Common myeloid progenitor, CD34-positive (primary cell): ENCODE measurements at regions not wholly inside any gene's neighbourhood (a gene's known extent, or its start where the extent isn't known, plus 50 kb on each side); places are given as distances from the start of the nearest gene placed in this dataset.
A peak's percentile ranks its signal among the peaks of the same experiment; 100 is the strongest.

ENCODE experiments used
- CTCF ChIA-PET: fragments of 350-600 bp; sonication (Branson Sonifier 250); formaldehyde crosslinking; loops from one replicate; lab custom pipeline; 2021; ENCODE audit warnings: antibody characterized with exemption; lab: Charles Lee
- POLR2A ChIA-PET: fragments of 350-600 bp; sonication (Branson Sonifier 250); formaldehyde crosslinking; loops from one replicate; lab custom pipeline; 2021; ENCODE audit warnings: antibody characterized with exemption; lab: Charles Lee
- DNase-seq, 3 donors: peaks; one replicate each; pipeline versions ENCODE4 v3.0.0 to v3.0.0-alpha.2; 2013
- H3K27ac ChIP-seq, 2 experiments: 1 replicate in 1 of 2; 2 replicates in 1 of 2; pipeline ENCODE4 v1.7.0; 2013; ENCODE audit warnings: inconsistent platforms in 2 of 2, low read length in 2 of 2, mild to moderate bottlenecking in 2 of 2, low read depth in 1 of 2, moderate library complexity in 1 of 2; ENCODE audit not compliant: severe bottlenecking in 2 of 2, insufficient read depth in 1 of 2, poor library complexity in 1 of 2
- H3K27me3 ChIP-seq, 5 experiments: replicated peaks in 2 of 5; 1 replicate in 3 of 5; 2 replicates in 2 of 5; pipeline versions ENCODE4 v1.6.1 to v1.7.0; 2013; ENCODE audit warnings: low read length in 4 of 5, mild to moderate bottlenecking in 2 of 5, moderate library complexity in 2 of 5, inconsistent platforms in 1 of 5; ENCODE audit not compliant: insufficient read depth in 5 of 5, control insufficient read depth in 4 of 5
- H3K36me3 ChIP-seq, 4 experiments: 1 replicate in 2 of 4; 2 replicates in 2 of 4; pipeline versions ENCODE4 v1.6.1 to v1.7.0; 2013; ENCODE audit warnings: low read length in 3 of 4, control low read depth in 1 of 4, mild to moderate bottlenecking in 1 of 4; ENCODE audit not compliant: control insufficient read depth in 4 of 4, insufficient read depth in 4 of 4
- H3K4me1 ChIP-seq, 4 experiments: 1 replicate in 3 of 4; 2 replicates in 1 of 4; pipeline versions ENCODE4 v1.6.1 to v1.7.1; 2013; ENCODE audit warnings: low read length in 3 of 4, mild to moderate bottlenecking in 3 of 4, control low read depth in 1 of 4, inconsistent platforms in 1 of 4, moderate library complexity in 1 of 4; ENCODE audit not compliant: control insufficient read depth in 4 of 4, insufficient read depth in 4 of 4; ENCODE audit errors: control extremely low read depth in 1 of 4
- H3K4me3 ChIP-seq, 7 experiments: 1 replicate in 4 of 7; 2 replicates in 3 of 7; pipeline versions ENCODE4 v1.5.1 to v1.7.0; 2013; ENCODE audit warnings: mild to moderate bottlenecking in 7 of 7, low read length in 6 of 7, moderate library complexity in 6 of 7, inconsistent platforms in 2 of 7, low read depth in 2 of 7, control low read depth in 1 of 7; ENCODE audit not compliant: insufficient read depth in 4 of 7, control insufficient read depth in 1 of 7; ENCODE audit errors: extremely low read depth in 1 of 7
- H3K9me3 ChIP-seq, 5 experiments: 1 replicate in 4 of 5; 2 replicates in 1 of 5; pipeline versions ENCODE4 v1.6.1 to v1.7.1; 2013; ENCODE audit warnings: low read length in 4 of 5, mild to moderate bottlenecking in 2 of 5, inconsistent platforms in 1 of 5, low read depth in 1 of 5, moderate library complexity in 1 of 5; ENCODE audit not compliant: control insufficient read depth in 4 of 5, insufficient read depth in 2 of 5; ENCODE audit errors: control extremely low read depth in 1 of 5
- WGBS: methylation state at CpG from one replicate; pipeline ENCODE4 v1.1.5; 2013; ENCODE audit not compliant: insufficient coverage; 5-methylcytosine and 5-hydroxymethylcytosine counted together

GRCh38 chr6:87791982-87792381 is 89.9 kb upstream of the AKIRIN2 start:
- H3K27me3 ChIP-seq: no peaks in the 10 kb centered on the region
- WGBS: 100% methylated on average over 1 of the region's 7 CpGs
- no peak for DNase-seq
- no peak overlapping the region for H3K27ac ChIP-seq
- no peaks in the 10 kb centered on the region for H3K9me3 ChIP-seq
- peaks cover 0 to 13% (median 4%) of the 10 kb centered on the region in 4 experiments for H3K4me1 ChIP-seq
- ChIA-PET POLR2A (no interaction called here), CTCF (no interaction called here)
- no peaks in the 10 kb centered on the region for H3K36me3 ChIP-seq
- no peak overlapping the region for H3K4me3 ChIP-seq

GRCh38 chr6:87791485-87791884 is 89.5 kb upstream of the AKIRIN2 start:
- POLR2A ChIA-PET: interaction anchor here (0.6 kb wide), 1 partner anchor 35 kb away, joined by 3 read pairs; no protein-coding TSS in a partner anchor
- Histone ChIP-seq H3K36me3 (no peaks in the 10 kb centered on the region), H3K4me3 (no peak overlapping the region), H3K27me3 (no peaks in the 10 kb centered on the region), H3K9me3 (no peaks in the 10 kb centered on the region), H3K27ac (no peak overlapping the region), H3K4me1 (peaks cover 0 to 9% (median 4%) of the 10 kb centered on the region in 4 experiments)
- 100% methylated on average over 1 of the region's 6 CpGs for WGBS
- CTCF ChIA-PET: no interaction called here
- no peak for DNase-seq

- H3K27me3 ChIP-seq: no peaks in the 10 kb centered on the region
- no peak overlapping the region for H3K27ac ChIP-seq
- peaks cover 0 to 7% (median 4%) of the 10 kb centered on the region in 4 experiments for H3K4me1 ChIP-seq
- CTCF ChIA-PET: no interaction called here
- POLR2A ChIA-PET: interaction anchor here (0.6 kb wide), 1 partner anchor 35 kb away, joined by 3 read pairs; no protein-coding TSS in a partner anchor
- H3K36me3 ChIP-seq: no peaks in the 10 kb centered on the region
- DNase-seq: no peak
- no peak overlapping the region for H3K4me3 ChIP-seq
- no peaks in the 10 kb centered on the region for H3K9me3 ChIP-seq
These were observed 89.0 kb upstream of the AKIRIN2 start for GRCh38 chr6:87791029-87791428.

- POLR2A ChIA-PET: no interaction called here
- no peak overlapping the region for H3K27ac ChIP-seq
- WGBS: no CpG with 5 or more reads among the region's 3 CpGs
- no peaks in the 10 kb centered on the region for H3K36me3 ChIP-seq
- H3K27me3 ChIP-seq: no peaks in the 10 kb centered on the region
- no peak overlapping the region for H3K4me3 ChIP-seq
- DNase-seq: no peak
- H3K9me3 ChIP-seq: peaks cover 0 to 6% (median 0%) of the 10 kb centered on the region in 5 experiments
- H3K4me1 ChIP-seq: peaks cover 0 to 7% (median 4%) of the 10 kb centered on the region in 4 experiments
- CTCF ChIA-PET: interaction anchor here (0.7 kb wide), 1 partner anchor 10 kb away, joined by 3 read pairs; no protein-coding TSS in a partner anchor
These were observed 87.9 kb upstream of the AKIRIN2 start for GRCh38 chr6:87789900-87790290.

GRCh38 chr6:87789198-87789899 is 87.3 kb upstream of the AKIRIN2 start:
- no peak overlapping the region for H3K27ac ChIP-seq
- H3K27me3 ChIP-seq: no peaks in the 10 kb centered on the region
- peaks cover 0 to 7% (median 4%) of the 10 kb centered on the region in 4 experiments for H3K4me1 ChIP-seq
- H3K9me3 ChIP-seq: peaks cover 0 to 6% (median 0%) of the 10 kb centered on the region in 5 experiments
- DNase-seq: peak in 1 of 3 donors; percentile 14
- no peaks in the 10 kb centered on the region for H3K36me3 ChIP-seq
- H3K4me3 ChIP-seq: no peak overlapping the region
- ChIA-PET POLR2A (no interaction called here), CTCF (interaction anchor here (0.7 kb wide), 1 partner anchor 9 kb away, joined by 3 read pairs; no protein-coding TSS in a partner anchor)
- WGBS: 100% methylated on average over 1 of the region's 2 CpGs

- H3K9me3 ChIP-seq: peaks cover 0 to 6% (median 0%) of the 10 kb centered on the region in 5 experiments
- H3K36me3 ChIP-seq: no peaks in the 10 kb centered on the region
- H3K27me3 ChIP-seq: no peaks in the 10 kb centered on the region
- DNase-seq: no peak
- CTCF ChIA-PET: interaction anchor here (0.5 kb wide), 1 partner anchor 89 kb away, joined by 4 read pairs; no protein-coding TSS in a partner anchor
- H3K27ac ChIP-seq: no peak overlapping the region
- no CpG with 5 or more reads among the region's 3 CpGs for WGBS
- H3K4me1 ChIP-seq: peaks cover 0 to 7% (median 4%) of the 10 kb centered on the region in 4 experiments
- POLR2A ChIA-PET: no interaction called here
- no peak overlapping the region for H3K4me3 ChIP-seq
These were observed 86.1 kb upstream of the AKIRIN2 start for GRCh38 chr6:87788141-87788540.

GRCh38 chr6:87785229-87785862 is 83.3 kb upstream of the AKIRIN2 start:
- CTCF ChIA-PET: interaction anchor here (1.7 kb wide), 1 partner anchor 26 kb away, joined by 4 read pairs; no protein-coding TSS in a partner anchor
- POLR2A ChIA-PET: no interaction called here

More at GRCh38 chr6:87785229-87785862, 83.3 kb upstream of the AKIRIN2 start:
- peaks cover 0 to 6% (median 0%) of the 10 kb centered on the region in 5 experiments for H3K9me3 ChIP-seq
- no peak overlapping the region for H3K4me3 ChIP-seq
- no CpG with 5 or more reads among the region's 2 CpGs for WGBS
- H3K4me1 ChIP-seq: peaks cover 0 to 7% (median 4%) of the 10 kb centered on the region in 4 experiments
- no peak overlapping the region for H3K27ac ChIP-seq
- H3K27me3 ChIP-seq: no peaks in the 10 kb centered on the region
- DNase-seq: no peak
- no peaks in the 10 kb centered on the region for H3K36me3 ChIP-seq
